NCI-H146 (cell line): ENCODE measurements at regions not wholly inside any gene's neighbourhood (a gene's known extent, or its start where the extent isn't known, plus 50 kb on each side); places are given as distances from the start of the nearest gene placed in this dataset.

Experiments used
- DNase-seq: peaks from one replicate; lab custom pipeline; 2025; lab: John Stamatoyannopoulos, UW

DNA sequence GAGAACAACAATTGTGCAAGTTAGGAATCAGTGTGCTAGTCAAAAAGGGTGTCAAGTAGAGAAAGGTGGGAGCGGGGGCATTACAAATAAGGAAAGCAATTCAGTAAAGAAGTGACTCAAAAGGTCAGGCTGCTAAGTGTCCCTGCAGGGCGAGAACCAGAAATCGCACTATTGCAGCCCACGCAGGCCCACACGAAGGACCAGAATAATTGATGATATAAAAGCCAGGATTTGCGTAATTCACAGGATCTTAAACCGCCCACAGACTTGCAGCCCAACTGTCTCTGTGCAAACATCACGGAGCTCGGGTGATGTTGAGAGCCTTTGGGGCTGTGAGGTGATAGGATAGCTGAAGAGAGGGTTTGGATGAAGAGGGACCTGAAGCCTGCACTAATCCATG lies 349.0 kb downstream of the BRINP1 start:
- DNase-seq = no peak

DNA sequence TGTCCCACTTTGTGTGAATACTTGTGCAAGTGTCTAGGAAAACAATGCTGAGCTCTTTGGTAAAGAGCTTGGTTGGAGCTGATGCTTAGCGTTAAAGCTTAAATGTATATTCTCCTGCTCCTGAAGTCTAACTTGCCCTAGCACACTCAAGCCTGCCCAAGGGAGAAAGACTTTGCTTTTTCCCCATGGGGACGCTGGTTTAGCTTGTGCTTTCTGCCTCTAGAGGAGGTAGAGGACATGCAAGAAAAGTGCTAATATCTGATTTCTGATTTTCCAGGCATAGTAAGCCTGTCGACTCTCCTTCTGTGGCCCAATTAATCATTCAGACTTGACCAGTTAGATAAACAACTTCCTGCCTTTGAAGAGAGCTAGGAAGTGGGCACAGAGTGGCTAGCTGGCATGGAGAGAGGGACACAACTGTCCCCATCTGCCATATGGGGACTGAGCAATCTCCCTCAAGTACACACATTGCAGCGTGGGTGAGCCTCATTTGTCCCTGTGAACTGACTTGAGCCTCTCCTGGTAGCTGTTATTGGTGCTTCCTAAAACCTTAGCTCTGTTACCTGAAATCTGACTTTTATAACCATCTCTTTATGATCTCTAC lies 348.4 kb downstream of the BRINP1 start:
- DNase-seq = no peak

DNA sequence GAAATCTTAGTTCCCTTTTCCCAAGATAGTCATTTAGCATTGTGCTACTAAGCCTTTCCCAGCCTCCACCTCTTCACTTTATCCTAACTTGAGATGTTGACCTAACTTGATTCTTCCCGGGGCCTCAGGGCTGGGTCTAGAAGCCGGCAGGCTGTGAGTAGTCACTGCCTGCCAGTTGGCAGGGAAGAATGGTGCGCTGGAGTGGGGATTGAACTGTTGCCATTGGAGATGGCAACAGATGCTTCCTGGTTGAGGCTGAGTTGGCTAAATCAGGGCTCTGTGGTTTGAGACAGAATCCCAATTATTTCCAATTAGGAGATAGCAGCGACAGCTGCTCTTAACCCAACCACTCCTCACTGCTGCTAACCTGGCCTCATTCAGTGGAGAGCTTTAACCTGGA lies 343.1 kb downstream of the BRINP1 start:
- no peak for DNase-seq

DNA sequence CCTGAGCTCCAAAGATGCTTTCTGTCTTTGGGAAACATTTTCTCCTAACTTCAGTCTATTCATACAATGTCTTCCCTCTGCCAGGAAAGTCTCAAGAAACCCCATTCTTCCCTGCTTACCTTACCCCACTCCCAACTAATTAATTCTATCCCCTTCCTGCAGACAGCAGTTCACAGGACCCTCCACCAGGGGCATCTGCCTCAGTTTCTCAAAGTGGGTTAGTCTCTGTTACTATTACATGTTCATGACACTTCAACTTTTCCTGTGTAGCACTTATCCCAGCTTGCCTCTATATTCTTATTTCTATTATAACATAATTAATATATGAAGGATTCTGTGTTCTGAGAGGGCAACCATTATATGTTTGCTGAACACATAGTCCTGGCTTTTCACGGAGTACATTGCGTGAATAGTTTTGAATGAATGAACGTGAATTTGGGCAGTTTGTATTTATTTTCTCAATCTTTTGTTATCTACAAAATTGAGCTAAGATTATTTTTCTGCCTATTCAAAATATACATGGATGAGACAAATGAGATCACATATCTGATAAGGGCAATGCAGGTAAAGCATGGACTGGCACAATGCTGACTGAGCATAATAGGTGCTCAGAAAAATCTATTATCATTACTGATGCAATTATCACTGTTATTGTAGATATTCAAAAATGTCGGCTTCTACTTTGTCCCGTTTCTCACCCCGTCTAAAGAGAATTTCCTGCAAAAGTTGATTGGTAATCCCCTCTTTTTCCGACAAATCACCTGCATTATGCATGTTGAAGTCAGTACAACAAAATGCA lies 341.1 kb downstream of the BRINP1 start:
- no peak for DNase-seq

DNA sequence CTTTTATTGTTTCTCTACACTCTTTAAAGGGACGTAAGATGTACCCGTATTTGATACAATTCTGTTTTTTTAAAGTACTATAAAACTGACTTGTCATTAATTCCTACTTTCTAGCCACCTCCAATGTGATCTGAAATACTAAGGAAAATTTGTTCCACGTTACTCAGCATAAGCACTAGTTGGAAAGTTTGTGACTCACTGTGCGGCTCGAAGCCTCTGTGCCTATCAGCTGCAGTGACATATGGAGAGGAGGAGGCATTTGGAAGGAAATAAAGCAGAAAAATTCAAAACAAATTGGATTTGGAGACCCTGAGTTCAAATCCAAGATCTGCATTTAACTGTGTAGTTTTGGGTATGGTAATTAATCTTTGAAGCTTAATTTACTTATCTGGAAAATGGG lies 339.3 kb downstream of the BRINP1 start:
- DNase-seq = no peak

DNA sequence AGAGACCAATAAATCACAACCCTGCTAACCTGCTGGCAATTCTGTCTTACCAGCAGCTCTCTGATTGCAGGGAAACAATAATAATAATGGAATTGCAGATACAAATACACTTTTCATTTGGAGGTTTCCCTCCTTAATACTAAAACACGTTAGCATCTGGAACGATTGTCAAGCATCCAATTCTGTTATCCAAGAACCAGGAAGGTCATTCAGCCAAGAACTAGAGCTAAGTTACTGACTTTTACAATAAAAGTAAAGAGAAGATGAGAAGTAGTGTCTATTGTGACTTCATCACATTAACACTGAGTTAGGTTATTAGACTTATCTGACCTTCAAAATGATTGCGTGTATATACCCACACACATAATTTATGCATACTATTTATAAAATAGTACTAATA lies 335.6 kb downstream of the BRINP1 start:
- DNase-seq = no peak

DNA sequence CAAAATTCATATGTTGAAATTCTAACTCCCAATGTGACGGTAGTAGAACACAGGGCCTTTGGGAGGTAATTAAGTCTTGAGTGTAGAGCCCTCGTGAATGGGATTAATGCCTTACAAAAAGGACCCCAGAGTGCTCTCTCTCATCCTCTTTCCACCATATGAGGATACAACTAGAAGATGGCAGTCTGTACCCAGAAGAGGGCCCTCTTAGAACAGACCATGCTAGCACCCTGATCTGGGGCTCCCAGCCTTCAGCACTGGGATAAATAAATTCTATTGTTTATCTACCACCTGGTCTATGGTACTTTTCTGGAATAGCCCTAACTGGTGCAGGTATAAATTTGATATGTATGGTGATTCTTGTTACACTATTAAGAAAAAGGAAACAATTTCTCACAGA lies 332.3 kb downstream of the BRINP1 start:
- DNase-seq = no peak

DNA sequence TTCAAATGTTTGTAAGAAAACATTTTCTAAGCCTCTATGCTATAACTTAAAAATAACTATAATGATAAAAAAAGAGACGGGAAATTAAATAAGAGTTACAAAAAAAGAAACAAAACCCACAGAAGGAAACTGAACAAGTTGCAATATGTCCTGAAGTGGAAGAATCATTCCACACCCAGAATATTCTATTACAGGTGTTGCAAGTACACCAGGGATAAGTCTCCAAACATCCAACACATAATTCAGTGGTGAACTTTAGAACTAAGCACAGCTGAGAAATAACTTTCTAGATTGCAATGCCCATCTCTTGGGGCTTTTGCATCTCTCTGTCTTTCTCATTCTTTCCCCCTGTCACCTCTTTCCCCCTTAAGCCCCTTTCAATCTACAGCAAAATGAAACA lies 325.2 kb downstream of the BRINP1 start:
- DNase-seq = no peak

DNA sequence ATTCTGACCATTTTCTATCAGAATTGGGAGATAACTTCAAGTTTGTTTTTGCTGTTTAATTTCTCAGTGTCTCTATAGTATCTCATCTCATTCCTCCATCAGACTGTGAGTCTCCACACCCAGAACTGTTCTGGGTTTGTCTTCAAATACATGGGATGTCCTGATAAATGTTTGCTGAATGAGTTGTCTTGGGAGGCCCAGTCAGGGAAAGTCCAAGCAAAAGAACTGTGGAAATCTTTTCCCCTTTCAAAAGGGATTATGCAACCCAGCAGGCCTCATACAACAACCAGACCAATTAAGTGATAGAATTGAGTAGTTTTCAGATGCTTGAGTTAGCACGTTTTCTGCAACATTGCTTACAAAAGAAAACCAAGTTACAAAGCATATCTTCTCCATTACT lies 324.4 kb downstream of the BRINP1 start:
- no peak for DNase-seq

DNA sequence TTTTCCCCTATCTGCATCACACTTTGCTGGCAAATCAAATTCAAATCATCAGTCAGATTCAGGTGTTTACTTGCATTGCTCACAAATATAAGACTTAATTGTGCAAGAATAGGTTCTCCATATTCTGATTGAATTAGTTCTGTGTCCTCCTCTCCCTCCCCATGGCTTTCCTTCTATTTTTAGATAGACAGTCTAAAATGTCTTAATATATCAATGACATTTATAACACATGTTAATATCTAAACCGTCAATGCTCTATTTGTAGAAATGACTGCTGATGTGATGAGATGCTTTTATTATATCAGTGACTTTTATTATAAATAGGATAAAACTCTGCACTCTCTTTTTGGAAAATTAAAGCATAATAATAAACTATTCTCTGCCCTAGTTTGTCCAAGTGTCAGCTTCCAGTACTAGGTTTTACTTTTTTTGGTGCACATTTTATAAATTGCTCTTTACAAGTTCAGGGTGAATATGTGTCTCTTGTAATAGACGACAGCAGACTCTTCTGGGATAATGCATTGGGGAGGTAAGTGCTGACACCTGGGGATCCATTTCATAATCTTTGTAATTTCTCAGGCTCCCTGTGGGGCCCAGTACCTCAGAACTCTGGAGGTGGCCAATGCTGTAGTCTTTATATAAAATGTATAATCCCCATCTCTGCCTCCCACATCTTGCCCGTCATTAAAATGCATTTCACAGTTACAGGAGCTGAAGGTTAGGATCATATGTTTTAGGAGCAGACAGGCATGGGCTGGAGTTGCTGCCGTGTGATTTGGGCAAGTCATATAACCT lies 321.5 kb downstream of the BRINP1 start:
- no peak for DNase-seq

DNA sequence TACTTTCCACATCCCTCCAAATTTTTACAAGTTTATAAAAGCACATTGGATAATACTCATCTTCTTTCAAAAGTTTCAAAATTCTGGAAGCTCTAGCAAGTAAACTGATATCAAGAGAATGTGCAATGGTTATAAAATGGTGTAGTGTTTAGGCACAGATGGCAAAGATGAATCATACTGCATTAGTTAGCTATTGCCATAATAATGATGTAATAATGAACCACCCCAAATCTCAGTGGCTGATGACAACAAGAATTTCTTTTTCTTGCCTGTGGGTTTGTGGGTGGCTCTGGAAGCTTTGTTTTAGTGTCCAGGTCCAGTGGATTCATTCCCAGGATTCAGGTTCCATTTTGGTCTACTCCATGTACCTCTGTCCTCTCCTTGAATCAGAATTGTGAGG lies 319.0 kb downstream of the BRINP1 start:
- DNase-seq = no peak

DNA sequence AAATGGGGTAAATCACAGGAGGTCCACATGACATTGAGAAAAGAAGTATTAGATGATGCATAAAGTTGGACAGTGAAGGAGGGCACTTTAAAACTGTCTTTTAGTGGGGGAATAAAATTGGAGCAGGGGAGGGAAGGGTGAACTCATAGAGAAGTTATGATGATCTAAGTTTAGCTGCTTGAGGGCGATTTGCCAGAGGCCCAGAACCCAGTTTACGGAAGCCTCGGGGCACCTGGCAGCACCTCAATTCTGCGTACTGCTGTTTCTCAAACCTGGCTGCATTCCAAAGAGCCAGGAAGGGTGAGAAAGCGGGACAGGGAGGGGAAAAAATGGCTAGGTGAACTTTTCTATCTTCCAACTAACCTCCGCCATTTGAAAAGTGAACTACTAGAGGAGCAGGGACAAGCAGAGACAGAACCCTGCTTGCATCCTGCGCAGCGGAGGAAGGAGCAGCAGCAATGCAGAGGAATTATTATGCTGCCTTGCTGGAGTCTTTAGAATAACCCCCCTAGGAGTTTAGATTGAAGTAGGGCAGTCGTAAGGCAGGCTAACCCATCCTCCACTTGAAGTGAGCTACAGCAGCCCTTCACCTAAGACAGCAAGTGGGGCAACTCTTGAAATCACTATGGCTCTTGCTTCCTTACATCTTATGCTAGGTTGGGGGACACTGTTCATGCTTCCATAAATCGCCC lies 316.8 kb downstream of the BRINP1 start:
- DNase-seq = no peak

DNA sequence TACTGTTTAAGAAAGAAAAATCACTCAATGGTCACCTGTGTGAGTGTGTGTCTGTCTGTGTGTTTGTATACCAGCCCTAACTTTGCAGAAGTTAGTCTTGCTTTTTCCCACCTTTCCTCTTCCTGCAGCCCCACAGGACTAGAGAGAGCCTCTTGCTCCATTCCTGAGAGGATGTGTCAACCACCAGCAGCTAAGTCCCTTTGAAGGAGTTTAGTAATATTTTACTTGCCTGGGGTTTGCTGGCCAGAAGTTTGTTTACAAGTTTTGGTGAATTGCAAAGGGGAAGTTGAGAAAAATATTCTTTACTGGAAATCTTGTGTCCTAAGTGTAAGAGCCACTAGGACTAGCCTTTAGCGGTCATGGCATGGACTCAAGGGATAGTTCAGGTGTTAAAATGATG lies 316.2 kb downstream of the BRINP1 start:
- DNase-seq = no peak

DNA sequence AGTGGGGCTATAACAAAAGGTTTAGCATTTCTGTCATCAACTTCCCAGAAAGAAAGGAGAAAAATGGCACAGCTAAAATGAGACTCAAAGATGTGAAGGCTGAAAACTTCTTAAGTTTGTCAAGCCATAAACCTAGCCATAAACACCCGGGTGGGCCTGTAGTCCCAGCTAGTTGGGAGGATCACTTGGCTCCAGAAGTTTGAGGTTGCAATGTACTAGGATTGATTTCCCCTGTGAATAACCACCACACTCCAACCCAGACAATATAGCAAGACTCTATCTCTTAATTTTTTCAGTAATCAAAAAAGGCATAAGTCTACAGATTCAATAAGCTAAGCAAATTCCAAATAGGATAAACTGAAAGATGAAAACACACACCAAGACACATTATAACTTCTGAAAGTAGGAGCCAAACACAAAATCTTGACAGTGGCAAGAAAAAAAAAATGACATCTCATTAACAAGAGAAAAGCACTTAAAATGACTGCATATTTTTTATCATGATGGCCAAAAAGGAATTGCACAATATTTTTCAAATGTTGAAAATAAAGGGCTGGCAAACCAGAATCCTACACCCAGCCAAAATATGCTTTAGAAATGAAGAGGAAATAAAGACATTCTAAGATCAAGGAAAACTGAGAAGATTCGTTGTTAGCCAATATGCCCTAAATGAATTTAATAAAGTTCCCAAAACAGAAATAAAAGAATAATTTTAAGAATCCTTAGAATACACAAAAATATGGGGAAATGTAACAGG lies 308.4 kb downstream of the BRINP1 start:
- no peak for DNase-seq

DNA sequence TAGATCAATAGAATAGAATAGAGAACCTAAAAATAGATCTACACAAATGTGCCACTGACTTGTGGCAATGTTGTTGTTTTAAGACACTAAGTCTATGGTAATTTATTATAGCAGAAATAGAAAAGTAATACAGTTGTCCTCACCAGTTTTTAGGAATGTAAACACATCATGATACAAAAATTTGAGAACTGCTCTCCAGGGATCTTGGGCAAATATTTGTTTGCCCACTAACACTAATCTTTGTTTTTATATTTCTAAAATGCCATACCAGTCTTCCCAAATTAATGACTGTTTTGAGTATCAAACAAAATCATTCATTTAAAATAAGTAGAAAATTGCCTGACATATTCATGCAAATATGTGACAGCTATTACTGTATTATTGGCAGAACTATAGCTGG lies 297.6 kb downstream of the BRINP1 start:
- no peak for DNase-seq

DNA sequence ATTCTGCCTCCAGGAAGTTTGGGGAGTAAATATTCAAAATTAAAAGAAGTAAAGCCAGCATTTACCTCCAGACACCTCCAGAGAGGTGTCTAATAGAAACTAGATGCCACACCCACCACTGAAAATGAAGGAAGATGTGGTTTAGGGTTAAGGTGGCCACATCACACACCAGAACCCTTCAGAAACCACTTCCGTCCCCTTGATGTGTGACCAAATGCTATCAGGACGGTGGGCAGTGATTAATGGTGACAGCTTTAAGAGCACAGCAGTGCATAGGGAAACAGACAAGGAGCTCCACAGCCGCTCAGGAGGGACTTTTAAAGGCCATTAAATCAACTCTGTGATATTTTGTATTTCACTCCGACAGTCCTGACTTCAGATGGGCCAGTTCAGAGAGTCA lies 295.2 kb downstream of the BRINP1 start:
- no peak for DNase-seq

DNA sequence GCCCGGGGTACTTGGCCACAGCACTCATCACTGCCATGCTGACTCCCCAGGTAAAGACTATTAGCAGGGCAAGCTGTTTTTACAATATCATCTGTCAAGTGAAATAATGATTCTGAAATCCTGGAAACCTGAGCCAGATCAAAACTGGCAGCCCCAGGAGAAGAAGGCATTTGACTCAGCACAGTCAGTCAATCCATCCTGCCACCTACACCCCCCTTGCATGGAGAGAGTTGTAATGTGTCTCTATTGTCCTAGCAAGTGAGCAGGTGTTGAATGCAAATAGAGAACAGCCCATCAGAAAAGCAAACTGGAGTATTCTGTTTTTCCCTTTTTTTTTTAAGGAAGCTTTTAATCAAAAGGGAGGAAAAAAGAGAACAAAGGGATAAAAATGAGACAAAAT lies 291.2 kb downstream of the BRINP1 start:
- no peak for DNase-seq

DNA sequence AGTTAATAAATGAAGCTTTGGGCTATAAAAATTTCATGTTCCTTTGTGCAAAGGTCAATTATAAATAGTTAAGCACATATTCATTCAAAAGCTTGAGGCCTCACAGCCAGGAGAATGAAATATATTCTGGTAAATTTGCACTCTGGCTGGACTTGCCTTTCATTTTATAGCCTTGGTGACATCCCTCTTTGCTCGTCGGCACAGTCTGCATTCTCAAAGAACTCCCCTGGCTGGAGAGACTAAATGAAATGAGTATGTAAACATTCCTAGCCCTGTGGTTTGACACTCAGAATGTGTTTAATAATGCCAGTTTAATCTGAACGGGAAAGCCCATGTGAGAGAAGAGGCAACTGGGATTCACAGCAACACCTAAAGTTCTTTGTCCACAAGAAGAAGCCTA lies 285.6 kb downstream of the BRINP1 start:
- DNase-seq = no peak

DNA sequence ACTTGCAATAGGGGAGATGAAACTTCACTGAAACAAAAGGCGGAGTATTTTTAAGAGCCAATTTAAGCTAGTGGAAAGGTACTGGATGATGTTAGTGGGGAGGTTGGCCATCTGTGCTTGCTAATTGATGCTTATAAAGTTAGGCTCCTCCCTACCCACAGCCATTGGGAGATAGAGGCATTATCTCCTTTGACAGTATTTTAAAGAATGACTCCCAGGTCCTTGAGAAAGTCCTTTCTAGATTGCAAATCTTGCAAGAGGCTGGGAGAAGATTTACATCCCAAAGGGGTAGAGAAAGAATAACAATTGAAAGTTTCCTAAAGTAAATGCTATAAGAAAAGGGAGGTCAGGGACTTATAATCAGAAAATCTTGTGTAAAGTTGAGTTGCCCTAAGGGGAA lies 282.6 kb downstream of the BRINP1 start:
- DNase-seq = no peak

DNA sequence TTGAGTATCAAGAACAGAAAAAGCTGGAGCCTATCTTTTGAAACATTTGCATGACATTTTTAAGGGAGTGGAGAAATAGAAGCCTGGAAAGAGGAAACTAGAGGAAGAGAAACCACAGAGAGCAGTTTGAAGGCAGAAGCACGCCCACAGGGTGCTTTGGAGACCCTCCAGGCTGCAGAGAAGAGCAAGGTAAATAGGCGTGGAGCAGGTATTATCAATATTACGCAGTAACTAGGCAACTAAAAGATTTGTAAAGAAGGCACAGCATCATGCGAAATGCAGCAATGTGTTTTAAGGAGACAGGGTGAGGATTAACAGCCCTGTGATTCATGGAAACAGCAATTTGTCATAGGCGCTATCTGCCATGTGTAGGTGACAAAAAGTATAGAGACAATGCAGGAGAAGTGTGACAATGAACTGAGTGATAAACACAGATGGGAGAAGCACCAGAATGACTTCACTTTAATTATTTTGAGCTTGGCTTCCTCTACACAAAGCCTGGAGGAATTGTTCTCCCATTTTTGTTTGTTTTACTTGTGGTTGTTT lies 281.2 kb downstream of the BRINP1 start:
- DNase-seq = no peak

DNA sequence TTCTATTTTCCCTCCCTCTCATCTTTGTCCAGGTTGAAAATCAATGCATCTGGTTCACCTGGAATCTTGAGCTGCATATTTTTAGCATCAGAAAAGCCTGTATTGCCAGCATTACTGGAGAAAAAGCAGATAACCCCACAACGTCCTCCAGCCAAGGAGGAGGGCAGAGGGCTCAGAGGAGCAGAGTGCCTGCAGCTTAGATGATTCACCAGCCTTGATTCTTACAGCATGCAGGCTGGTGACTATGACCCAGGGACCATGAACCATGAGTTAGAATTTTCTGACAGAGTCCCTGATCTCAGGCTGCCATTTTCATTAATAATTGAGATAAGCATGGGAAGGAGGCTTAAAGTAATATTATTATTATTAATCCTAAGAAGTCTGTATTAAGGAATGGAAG lies 278.2 kb downstream of the BRINP1 start:
- no peak for DNase-seq

DNA sequence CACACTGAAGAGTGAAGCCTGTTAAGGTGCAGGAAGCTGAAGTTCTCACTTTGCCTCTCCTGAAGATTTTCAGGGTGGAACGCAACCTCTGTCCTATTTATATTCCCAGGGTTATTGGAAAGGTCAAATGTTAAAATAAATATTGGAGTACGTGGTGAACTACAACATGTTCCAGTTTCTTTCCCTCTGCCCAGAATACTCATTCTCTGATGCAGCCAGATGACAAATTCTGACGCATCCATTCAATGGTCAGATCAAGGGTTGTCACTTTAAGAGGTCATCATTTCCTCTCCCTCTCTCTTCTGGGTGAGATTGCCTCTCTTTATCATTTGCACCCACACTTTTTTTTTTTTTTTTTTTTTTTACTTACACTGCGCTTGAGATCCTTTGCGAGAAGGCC lies 277.1 kb downstream of the BRINP1 start:
- no peak for DNase-seq
